ENCODE measurements at regions not wholly inside any gene's neighbourhood (a gene's known extent, or its start where the extent isn't known, plus 50 kb on each side); places are given as distances from the start of the nearest gene placed in this dataset.

GRCh38 chr10:740936-741431, 51.5 kb upstream of the DIP2C start:
- no peak overlapping the region for H3K4me3 Mint-ChIP-seq
- no peaks in the 10 kb centered on the region for H3K27me3 Mint-ChIP-seq (ENCODE audit: insufficient read depth, low read depth, poor library complexity)
- Histone ChIP-seq H3K27me3 (ENCODE audit: insufficient read depth) (no peaks in the 10 kb centered on the region), H2AFZ (no peak overlapping the region), H3K79me2 (replicated peaks; ENCODE audit: insufficient read depth) (no peaks in the 10 kb centered on the region), H3F3A (replicated peaks; ENCODE audit: low read depth) (no peaks in the 10 kb centered on the region), H3K9me2 (ENCODE audit: insufficient read depth) (no peaks in the 10 kb centered on the region), H3K4me1 (ENCODE audit: insufficient read depth) (no peaks in the 10 kb centered on the region), H3K4me2 (no peak overlapping the region), H3K36me3 (ENCODE audit: insufficient read depth) (no peaks in the 10 kb centered on the region; the same call in 1 of the 2 replicates), H3K4me3 (no peak overlapping the region), H4K20me1 (replicated peaks; ENCODE audit: insufficient read depth) (no peaks in the 10 kb centered on the region), H3K27ac (ENCODE audit: low read depth) (no peak overlapping the region)
- H3K36me3 Mint-ChIP-seq (ENCODE audit: low read depth): peaks cover 7% of the 10 kb centered on the region; the same call in 2 of the 3 replicates
- TF ChIP-seq REST (IDR thresholded peaks at IDR 0.05; ENCODE audit: unreplicated experiment) (no peak), NANOG (IDR thresholded peaks at IDR 0.05; ENCODE audit: borderline replicate concordance) (no peak), JUNB (IDR thresholded peaks at IDR 0.05; ENCODE audit: unreplicated experiment) (no peak), CREB1 (CRISPR knock-in tag; IDR thresholded peaks at IDR 0.05; ENCODE audit: low read depth) (no peak), ZNF114 (CRISPR knock-in tag; IDR thresholded peaks at IDR 0.05) (no peak), ZNF462 (CRISPR knock-in tag; IDR thresholded peaks at IDR 0.05) (no peak), POLR2AphosphoS5 (IDR thresholded peaks at IDR 0.05; ENCODE audit: low read depth) (no peak), ETS1 (IDR thresholded peaks at IDR 0.05) (no peak), EZH2 (IDR thresholded peaks at IDR 0.05; ENCODE audit: low read depth, unreplicated experiment) (no peak)
- H3K9me3 Mint-ChIP-seq: peaks cover 19% of the 10 kb centered on the region
- no peak overlapping the region for H3K27ac Mint-ChIP-seq
- DNase-seq (ENCODE audit: low spot score): peak; percentile 51
- peak; percentile 76 for ATAC-seq
- peaks cover 5% of the 10 kb centered on the region; the same call in 2 of the 3 replicates for H3K4me1 Mint-ChIP-seq

All from GM23338 (cell line).